Putamen (tissue), 1 donor: ENCODE measurements at regions not wholly inside any gene's neighbourhood (a gene's known extent, or its start where the extent isn't known, plus 50 kb on each side); places are given as distances from the start of the nearest gene placed in this dataset.

Source experiments
- DNase-seq: peaks from one replicate; pipeline ENCODE4 v3.0.0-alpha.2; 2016; ENCODE audit warnings: low spot score

DNA sequence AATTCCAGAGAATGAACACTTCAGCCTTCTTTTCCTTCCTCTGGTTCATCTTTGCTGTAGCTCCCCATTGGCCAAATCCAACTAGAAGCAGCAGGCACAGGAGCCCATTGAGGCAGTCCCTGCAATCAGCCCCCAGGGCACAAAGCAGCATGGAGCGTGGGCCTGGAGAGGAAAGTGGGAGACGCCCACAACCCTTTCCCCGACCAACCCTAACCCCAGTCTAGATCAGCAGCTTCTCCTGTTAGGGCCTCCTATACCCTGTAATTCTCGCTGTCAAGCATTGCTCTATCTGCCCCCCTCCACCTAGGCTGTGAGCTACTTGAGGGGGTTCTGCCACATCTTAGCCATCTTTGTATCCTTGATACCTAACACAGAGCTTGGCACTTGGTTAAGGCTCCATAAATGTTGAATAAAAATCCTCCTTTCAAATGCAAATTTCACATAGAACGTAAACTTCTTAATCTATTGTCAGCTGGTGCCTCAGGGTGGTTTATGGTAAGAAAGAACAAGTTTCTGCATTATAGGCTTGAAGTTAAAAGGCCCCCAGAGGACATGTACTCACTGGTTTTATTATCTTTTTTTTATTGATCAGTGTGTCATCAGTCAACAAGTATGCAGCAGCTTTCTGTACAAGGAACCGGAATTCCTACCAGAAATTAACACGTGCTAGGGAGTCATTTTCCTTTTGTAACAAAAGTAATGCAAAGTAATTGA is 97.9 kb upstream of the PFN2 start:
- no peak for DNase-seq

DNA sequence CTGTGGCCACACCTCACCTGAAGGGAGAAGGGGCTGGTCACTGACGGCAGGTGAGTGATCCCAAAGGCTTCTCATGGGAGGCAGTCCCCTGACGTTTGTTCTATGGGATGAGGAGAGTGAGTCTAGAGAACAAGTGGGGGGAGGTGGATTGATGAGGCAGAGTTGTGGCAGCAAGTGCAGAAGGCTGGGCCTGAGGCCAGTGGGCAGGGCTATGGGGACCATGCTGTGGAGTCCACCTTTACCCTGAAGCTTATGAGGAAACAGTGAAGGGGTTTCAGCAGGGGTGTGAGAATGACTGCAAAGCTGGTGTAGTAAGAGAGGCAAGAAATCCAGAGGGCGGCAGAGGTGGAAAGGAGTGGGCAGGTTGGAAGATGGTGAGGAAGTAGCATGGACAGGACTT is 96.9 kb upstream of the PFN2 start:
- DNase-seq = no peak

DNA sequence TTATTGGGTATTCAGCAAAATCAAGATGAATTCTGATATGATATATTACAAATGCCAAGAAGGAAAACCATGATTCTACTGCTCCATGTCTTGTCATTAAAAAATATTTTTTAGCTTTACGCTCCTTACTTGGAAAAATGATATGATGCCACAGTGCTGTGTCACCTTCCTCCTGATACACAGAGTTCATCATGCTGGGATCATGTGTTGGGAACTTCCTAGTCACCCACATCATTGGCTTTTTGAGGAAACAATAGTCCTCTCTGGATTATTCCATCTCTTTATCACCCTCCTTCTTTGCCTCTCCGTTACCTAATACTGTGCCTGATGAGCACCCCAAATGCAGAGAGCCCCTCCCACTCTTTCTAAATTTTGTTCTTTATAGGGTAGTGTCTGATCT is 94.3 kb upstream of the PFN2 start:
- DNase-seq = no peak

DNA sequence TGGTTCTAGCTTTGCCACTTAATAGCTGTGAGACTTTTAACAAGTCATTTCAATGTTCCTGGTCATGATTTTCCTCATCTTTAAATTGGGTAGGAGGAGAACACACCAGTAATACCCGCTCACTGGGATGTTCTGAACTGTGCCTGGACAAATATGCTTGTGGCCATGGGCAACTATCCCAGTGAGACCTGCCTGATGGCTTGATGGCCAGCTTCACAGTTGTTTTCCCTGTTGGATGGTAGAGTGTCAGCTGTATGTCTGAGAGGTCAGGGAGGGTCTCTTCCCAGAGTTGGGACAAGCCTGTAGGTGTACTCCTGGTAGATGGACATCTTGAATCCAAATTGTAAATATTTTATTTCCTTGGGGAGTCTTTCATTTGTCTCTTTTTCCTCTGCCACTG is 92.5 kb upstream of the PFN2 start:
- DNase-seq = no peak

DNA sequence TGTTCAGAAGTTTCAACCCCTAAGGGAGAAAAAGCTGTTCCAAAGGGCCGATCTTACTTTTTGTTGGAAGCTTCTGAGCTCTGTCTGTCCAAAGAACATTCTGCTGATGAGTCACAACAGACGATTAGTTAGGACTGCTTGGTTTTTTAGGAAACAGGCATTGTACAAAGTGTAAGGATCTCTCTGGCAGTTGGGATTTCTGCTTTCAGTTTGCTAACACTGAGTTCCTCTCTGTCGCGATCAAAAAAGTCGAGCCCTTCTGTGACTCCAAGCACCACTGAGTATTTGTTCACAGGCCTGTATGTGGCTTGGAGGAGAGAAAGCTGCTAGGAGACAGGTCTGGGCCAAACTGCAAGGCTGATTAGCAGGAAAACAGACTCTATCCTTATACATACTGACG is 91.8 kb upstream of the PFN2 start:
- DNase-seq = no peak

DNA sequence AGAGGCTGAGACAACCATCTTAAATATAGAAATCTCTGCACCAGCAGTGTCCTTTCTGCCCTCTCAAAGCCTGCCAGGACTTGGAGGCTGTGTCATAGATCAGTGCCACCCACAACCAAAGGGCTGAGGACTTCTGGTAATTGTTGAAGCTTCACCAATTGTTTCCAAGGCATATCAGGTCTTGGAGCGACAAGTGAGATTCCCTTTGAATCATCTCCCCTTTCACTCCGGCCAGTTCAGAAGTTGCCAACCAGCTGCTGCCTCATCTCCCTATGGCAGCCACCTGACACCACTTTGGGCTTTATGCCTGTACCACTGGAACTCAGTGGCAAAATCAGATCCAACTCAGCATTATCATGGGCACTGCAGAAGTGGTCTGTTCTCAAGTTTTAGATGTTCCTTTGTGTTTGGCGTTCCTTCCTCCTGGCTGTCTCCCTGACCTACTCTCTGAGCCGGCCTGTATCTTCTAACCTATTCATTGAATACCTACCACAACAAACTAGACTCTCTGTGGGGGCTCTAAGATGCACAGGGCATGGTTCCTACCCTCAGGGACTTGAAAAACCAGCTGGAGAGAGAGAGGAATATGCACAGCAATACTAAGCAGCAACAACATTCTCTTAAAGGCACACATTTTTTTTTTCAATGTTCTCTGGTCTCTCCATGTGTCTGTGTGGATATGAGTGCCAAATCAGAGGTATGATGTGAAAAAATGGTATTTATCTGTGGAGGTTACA is 90.8 kb upstream of the PFN2 start:
- DNase-seq = no peak

DNA sequence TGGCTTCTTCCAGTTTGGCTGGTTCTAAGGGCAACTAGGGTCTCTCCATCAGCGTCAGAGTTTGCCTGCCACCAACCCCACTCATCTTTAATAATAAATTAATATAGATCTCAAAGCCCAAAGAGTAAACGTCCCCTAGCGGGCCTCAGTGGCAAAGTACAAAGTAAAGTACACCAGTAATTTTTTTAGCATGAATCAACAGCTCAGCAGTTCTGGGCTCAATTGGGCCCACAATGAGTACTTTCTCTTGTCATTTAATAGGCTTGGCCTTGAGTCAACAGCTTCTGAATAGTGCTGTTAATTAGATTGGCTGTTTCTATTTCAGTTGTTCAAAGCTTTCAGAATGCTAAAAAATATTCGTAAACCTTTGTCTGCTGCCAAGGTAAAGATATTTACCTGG is 89.0 kb upstream of the PFN2 start:
- peak; percentile 7 for DNase-seq

DNA sequence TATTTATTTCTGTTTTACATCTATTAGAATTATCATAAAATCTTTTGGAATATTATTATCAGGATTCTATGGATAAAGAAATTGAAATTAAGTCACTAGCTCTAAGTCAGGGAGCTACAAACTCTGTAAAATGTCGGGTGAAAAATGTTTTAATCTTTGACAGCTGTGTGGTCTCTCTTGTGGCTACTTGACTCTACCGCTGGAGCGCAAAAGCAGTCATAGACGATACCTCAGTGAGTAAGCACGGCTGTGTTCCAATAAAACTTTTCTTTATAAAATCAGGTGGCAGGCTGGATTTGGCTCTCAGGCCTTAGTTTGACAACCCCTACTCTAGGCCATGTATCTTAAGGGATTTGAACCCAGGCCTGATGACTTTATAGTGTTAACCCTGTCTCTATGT is 88.5 kb upstream of the PFN2 start:
- DNase-seq = no peak

DNA sequence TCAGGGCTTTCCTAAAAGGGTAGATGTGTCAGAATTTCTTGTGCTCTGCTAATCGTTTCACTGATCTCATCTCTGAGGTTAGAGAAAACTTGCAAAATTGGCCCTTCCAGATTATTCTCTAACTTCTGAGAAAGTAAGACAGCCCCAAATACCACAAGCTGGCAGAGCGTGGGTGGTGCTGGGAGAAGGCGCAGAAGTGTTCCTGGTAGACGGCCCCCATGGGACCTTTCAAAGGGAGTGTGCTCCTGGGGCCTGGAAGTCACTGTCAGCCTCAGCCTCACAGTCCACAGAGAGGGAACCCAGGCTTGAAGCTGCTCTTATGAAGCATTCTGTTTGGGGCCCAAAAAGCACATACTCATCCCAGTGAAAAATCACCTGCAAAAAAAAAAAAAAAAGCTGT is 86.5 kb upstream of the PFN2 start:
- no peak for DNase-seq

DNA sequence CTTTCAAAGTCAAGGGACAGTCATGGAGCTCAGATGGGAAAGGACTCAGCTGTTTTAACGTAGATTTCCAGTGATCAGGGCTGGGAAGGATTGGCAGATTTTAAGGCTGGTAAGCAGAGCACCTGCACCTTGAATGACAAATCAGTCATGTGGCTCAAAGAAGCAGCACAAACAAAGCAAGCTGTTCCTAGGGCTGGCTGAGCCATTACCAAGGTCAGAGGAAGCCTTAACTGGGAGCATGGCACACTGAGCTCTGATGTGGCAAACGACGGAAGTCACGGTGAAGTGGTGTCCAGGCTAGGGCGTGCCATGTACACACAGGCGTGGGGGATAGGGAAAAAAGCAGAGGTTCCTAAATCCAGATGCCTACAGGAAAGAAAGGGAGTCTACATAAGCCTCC is 84.6 kb upstream of the PFN2 start:
- DNase-seq = no peak

DNA sequence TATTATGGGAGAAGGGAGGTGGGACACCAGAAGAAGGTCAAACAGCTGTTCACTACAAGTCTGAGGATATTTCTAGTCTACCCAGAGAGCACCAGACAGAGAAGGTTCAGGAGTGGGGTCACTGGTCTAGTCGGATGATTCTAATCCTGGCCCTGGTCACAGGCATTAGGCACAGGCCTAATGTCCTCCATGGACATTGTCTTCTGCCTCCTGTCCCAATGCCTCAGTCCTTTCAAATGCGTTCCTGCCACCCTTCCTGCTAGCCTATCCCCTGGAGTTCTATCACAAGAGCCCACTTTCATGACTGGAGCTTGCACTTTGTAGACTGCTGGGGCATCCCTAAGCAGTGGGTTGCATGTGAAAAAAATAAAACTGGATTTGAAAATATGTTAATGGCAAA is 83.9 kb upstream of the PFN2 start:
- DNase-seq = no peak

DNA sequence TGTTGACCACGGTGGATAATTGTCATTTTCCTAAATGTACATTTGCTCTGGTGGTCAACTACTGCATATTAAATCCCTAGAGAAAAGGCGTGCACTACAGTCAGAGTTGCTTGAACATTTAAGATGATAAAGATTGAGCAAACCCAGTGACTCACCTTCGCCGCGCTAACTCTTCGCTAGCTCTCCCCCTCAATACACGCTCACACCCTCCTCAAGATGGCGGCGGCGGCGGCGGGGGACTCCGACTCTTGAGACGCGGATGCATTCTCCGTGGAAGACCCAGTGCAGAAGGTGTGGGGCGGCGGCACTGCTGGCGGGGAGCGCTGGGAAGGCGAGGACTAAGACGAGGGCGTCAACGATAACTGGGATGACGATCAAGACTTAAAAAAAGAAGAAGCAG is 79.8 kb upstream of the PFN2 start:
- no peak for DNase-seq

DNA sequence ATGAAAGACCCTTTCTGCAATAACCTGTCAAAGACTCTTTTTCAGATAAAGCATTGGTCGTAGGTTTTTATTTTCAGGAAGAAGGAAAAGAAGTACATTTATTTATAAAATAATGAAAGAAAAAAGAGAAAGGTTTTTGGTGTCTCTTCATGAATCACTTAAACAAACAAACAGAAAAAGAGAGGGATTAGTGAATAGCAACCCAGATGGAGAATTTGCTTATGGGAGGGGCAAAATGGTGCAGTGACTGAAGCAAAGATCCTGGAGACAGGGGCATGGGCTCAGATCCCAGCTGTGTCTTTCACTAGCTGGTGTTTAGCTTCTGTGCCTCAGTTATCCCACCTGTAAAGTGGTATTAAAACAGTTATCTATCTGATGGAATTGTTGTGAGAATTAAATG is 78.6 kb upstream of the PFN2 start:
- no peak for DNase-seq

DNA sequence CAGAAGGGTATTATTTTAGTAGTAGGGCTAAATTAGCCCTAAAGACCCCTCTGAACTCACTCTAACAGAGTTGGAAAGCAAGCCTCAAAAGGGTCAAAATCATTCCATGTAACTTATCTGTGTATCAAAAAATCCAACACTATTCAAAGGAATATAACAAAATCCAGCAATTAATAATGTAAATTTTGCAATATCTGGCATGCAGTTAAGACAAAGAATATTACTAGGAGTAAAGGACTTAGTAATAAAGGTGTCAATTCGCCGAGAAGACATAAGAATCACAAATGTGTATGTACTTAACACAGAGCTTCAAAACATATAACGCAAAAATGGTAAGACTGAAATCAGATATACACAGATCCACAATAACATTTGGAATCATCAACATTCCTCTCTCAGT is 71.2 kb upstream of the PFN2 start:
- DNase-seq = no peak

DNA sequence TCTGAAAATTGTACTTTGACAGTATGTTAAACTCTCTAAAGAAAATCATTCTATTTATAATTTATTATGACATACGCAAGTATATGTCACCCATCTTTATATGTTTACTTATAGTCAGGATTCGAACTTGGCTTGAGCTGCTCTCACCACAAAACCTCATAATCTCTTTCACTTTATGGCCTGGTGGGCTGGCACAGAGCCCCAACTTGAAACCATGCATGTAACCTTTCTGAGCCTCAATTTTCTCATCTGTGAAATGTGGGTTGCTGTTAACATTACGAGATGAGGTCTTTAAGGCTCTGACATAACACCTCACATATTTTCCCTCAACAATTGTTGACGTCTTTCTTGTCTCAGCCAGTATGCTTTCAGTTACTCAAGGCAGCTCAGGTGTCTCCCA is 69.4 kb upstream of the PFN2 start:
- no peak for DNase-seq

DNA sequence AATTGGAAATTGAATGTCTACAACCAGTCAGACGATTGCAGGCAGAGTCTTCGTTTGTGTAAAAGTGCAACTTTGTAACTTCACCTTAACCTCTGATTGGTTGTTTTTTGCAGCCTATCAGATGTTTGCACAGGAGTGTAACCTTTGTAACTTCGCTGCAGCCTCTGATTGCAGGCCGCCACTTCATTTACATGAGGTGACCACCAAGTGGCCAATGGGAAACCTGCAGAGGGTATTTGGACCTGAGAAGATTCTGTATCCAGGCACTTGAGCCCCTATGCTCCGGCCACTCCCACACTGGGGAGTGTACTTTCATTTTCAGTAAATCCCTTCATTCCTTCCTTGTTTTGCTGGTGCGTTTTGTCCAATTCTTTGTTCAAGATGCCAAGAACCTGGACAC is 68.1 kb upstream of the PFN2 start:
- DNase-seq = no peak

DNA sequence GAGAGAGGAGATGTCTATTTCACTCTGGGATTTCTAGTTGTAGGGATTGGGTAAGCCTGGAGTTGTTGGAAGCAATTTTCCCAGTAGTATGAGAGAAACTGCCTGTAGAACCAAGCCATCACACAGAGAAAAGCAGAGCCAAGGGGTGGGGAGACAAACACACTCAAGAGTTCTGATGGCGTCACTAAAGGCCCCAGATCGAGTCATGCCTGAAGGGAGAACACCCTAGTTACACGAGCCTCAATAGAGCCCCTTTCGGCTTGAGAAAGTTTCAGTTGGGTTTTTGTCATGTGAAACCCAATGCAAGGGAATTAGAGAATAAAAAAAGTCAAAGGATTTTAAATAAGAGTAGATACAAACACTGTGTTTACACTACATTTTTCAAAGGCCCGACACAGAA is 66.1 kb upstream of the PFN2 start:
- DNase-seq = no peak

DNA sequence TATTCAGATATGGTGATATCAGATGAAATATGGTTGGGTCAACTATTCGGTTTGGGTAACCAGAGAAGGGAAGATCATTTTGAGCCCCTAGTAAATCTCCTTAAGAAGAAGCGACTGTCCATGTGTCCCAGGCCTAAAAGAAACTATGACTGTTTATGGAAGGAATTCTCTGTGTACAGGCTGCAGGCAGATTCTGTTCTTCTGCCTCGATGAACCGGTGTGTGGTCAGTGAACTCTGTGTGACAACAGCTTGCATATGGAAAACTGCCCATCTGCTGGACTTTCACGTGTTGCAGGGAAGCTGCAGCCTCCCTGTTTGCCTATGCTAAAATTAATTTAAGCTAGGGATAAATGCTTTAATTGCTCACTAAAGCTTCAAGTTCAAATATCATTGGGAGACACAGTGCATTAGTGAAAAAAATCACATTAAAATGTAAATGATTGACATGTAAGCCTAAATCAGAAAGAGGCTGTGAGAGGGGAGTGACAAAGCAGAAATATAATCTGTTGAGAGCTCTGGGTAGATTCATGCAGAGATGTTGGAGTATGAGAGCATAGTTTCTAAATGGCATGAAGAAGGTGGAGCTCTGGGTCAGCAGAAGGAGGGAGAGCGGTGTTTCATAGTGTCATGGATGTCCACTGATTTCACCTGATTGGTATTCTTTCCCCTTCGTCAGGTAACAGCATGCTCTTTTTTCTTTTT is 65.4 kb upstream of the PFN2 start:
- DNase-seq = no peak

DNA sequence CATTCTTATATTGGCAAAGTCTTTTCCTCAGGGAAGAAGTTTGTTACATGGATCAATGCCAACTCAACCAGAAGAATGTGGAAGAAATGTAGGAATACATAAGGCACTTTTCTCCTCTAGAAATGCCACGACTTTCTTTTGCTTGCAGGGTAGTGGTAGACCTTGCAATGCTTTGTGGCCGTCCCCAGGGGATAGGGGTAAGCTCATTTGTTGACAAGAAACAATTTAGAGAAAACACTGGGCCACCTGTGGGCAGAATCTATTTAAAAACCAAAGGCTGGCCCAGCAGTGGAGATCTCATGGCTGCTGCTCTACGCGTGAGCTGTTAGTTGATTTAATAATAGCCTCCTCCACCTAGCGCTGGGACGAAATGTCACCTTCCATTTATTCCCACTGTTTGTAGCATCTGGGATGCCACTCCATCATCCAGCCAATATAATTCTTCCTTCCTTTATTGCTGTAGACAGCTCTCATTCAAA is 64.6 kb upstream of the PFN2 start:
- no peak for DNase-seq

DNA sequence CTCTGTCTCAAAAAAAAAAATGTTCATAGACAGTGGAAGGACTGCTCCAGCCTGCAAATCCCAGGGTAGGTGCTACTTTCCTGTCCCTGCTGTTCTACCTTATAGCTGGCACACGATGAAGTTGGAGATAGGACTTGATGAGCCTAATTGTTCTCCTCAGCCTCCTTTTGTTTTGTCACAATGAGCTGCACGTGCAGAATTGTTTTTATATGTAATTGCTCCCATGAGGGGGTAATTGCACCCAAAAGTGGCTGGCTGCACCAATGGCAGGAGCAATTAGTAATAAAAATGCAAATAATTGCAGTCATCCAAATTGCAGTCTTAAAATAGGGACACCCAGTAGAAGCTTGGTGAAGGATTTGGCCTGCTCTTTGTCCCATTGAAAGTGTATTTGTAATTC is 63.0 kb upstream of the PFN2 start:
- no peak for DNase-seq

DNA sequence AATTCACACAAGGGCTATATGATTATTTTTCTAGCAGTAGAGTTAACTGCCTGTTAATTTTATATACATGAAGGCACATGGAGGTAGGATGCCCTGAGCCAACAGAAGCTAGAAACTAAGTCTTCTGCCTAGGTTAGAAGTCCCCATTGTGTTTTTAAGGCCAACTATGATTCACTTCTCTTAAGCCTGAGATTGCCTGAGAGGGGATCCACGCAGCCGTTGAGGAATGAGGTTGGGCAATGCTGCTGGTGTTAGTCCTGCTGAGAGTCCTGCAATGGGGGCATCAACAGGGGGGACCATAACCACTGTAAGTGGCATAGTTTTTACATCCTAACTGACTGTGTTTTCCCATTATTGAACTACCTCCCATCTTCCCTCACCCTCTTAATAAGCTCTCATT is 60.1 kb upstream of the PFN2 start:
- no peak for DNase-seq

DNA sequence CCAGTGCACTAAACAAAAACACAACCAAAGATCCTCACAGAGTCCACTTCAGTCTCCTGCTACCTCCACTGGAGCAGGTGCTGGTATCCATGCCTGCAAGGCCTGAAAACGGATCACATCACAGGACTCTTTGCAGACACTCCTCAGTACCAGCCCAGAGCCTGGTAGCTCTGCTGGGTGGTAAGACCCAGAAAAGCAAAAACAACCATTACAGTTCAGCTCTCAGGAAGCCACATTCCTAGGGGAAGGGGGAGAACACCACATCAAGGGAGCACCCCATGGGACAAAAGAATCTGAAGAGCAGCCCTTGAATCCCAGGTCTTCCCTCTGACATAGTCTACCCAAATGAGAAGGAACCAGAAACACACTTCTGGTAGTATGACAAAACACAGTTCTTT is 52.5 kb upstream of the PFN2 start:
- DNase-seq = no peak
